Activated T-cell treated with anti-CD3 and anti-CD28 coated beads for 4 hours (primary cell): ENCODE measurements at regions not wholly inside any gene's neighbourhood (a gene's known extent, or its start where the extent isn't known, plus 50 kb on each side); places are given as distances from the start of the nearest gene placed in this dataset.

Experiments
- DNase-seq: peaks from one replicate; pipeline ENCODE4 v3.0.0-alpha.2; 2020

DNA sequence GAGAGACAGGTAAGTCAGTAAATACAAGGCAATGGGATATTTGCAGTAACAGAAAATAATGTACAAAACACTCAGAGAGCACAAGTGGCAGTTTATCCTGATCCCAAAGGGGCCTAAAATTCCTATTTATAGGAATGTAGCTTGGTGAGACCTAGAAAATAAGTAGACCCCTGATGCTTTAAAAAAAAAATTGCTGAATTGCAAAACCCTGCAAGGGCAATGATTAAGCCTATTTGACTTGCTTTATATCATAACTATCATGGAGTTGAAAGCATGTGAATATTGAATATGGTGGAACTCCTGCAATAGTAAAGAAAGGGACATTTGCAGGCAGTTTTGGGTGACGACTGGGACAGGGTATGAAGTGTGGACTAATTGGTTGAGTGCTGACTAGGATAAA lies 101.9 kb upstream of the C1orf21 start:
- no peak for DNase-seq

DNA sequence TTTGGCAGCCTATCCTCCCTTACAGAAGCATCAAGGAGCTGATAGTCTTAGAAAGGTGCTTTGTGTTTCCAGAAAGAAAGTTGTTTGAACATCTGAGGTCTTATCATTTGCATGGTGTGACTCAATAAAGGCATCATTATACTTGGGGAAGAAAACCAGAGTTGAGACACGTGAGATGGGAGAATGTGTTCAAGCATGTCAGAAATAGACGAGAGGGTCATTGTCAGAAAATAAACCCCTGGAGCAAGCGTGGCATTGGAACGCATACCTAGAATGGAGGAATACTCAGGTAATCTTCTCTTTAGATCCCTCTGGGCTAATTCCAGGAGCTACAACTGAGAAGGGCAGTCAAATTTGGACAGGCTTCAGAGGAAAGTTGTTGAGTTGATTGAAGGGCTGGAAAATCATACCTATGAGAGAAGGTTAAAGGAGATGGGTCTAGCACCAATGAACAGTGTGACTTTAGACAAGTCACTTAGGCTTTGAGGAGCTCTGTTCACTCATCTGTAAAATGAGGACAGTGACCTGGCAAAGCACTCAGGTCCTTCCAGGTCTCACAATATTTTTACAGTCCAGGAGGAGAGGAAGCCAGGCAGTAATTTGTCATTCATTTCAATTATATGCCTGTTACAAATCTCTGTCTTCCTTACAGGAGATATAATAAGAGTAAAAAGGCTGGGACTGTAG lies 101.3 kb upstream of the C1orf21 start:
- DNase-seq: no peak

DNA sequence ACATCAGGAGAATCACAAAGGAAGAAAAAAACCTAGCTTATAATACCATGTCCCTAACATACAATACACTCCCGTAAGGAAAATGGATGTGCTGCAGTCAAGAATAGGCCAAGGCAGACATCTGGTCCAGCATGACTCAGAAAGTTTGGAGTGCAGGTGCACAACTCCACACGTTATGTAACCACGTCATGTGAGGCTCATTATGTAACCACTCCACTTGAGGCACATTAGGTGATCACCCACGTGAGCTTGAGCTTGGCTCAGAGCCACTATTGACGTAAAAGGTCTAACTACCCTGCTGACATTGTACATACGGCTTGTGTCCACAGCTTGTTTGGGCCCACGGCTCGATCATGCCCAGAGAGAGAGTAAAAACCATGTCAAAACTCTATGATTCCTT lies 99.8 kb upstream of the C1orf21 start:
- DNase-seq: no peak

DNA sequence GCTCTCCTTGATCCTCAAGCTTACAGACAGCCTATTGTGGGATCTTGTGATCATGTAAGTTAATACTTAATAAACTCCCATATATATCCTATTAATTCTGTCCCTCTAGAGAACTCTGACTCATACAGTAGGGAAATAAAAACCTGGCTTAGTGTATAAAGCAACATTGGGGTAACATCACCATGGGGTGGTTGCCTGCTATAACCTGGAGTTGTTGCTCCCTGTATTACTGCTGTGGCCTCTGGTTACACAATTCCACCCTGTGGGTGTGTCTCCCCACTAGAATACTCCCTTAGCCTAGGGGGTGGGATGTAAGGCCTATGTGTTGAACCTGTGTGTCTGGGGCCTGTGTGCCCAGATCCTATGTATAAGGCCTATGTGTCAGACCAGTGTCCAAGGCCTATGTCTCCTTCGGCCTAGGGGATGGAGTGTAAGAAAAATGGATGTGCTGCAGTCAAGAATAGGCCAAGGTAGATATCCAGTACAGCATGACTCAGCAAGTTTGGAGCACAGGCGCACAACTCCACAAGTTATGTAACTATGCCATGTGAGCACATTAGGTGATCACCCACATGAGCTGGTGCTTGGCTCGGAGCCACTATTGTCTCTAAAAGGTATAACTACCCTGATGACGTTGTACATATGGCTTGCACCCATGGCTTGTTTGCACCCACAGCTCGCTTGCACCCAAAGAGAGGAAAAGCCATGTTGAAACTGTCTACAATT lies 96.8 kb upstream of the C1orf21 start:
- DNase-seq: no peak

DNA sequence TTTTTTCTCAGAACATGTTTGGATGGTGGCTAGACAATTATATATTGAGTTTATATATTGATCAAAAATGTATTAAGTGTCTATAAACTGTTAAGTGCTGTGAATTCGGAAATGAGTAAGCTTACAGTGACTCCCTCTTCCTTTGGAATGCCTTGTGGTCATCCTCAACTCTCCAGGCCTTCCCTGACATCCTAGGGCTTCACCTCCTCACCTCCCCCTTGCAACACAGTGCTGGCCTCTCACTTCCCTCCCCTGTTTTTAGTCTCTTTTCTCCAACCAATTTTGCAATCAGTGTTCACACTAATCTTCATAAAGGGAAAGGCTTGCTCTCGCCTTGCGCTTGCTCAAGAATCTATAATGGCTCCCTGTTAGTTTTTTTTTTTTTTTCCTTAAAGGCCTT lies 95.1 kb upstream of the C1orf21 start:
- no peak for DNase-seq

DNA sequence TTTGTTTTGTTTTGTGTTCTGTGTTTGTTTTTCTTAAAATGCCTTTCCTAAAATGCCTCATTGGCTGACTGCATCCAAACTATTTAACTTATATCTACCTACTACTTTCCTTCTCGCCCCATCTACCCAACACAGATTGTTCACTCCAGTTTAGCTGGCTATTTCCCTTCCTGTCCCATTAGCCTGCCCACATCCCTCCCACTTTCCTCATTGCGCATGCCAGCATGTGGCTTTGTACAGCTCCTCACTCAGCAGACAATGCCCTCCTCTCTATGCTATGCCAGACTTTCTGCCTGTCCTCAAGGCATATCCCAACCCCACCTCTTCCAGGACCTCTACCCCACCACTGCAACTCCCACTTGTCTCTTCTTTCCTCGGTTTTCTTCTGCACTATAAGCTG lies 94.7 kb upstream of the C1orf21 start:
- DNase-seq: no peak

DNA sequence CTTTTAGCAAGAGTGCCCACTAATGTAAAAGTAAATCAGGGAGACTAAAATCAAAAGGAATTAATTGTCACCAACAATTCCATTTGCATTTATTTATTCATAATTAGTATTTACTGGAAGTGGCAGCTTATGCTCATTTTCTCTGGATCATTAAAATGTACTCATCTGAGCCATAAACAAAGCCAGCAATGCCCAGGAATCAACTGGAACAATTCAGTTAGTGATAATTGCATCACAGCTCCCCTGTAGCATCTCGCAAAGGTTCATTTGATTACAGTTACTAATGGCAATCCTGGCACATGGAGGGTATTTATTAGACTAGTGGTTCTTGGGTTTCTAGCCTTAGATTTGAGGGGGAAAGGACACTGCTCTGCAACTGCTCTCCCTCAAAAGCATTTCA lies 92.7 kb upstream of the C1orf21 start:
- DNase-seq: no peak

DNA sequence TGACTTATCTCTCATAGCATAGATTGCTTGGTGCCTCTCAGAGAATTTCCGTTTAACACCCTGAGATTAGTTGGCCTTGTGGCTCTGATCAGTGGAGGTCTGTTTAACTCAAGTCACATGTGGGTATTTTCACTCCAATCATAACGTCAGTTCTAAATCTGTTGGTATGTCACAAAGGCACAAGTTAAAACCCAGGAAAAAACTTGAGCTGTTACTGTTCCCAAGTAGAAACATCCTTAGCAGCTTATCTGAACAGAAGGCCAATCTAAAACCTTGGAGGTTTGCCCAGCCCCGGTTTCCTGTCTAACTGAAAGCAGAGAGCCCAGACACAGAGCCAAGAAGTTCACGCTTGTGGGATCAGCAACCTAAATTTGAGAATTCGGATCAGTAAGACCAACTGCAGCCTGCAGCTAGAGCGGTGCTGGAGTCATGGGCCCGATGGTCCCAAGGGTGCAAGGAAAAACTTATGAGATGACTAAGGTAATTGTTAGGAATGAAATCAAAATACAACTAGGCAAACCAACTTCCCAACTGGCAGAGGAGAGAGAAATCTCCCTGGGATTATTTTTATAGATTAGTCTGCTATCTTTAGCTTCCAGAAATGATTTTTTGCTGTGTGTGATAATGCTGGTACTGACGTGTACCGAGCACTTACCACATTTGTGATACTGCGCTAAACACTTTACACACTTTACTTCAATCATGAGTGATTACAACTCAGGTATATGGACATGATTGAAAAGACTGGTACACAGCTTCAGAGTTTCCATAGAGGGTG lies 90.2 kb upstream of the C1orf21 start:
- DNase-seq: no peak

DNA sequence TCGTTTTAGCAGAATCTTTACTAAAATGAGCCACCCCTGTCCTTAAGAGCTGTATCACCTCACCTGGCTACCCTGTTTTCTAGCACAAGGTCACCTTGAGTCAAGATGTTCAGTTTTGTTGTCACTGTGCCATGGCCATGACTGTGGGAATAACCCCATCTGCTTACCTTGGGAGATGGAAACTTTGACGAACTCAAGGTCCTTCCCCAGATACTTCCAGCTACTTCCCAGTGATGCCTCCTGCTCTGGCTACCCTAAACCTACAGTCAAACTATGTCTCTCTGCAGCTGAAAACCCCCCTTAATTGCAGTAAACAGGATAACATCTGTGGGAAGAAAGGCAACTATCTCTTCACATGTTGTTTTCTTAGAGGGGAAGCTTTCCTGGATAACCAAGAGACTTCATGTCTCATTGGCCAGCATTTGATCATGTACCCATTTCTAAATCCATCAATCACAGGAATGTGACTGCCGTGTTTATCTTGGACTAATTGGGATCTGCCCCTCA lies 89.5 kb upstream of the C1orf21 start:
- no peak for DNase-seq

DNA sequence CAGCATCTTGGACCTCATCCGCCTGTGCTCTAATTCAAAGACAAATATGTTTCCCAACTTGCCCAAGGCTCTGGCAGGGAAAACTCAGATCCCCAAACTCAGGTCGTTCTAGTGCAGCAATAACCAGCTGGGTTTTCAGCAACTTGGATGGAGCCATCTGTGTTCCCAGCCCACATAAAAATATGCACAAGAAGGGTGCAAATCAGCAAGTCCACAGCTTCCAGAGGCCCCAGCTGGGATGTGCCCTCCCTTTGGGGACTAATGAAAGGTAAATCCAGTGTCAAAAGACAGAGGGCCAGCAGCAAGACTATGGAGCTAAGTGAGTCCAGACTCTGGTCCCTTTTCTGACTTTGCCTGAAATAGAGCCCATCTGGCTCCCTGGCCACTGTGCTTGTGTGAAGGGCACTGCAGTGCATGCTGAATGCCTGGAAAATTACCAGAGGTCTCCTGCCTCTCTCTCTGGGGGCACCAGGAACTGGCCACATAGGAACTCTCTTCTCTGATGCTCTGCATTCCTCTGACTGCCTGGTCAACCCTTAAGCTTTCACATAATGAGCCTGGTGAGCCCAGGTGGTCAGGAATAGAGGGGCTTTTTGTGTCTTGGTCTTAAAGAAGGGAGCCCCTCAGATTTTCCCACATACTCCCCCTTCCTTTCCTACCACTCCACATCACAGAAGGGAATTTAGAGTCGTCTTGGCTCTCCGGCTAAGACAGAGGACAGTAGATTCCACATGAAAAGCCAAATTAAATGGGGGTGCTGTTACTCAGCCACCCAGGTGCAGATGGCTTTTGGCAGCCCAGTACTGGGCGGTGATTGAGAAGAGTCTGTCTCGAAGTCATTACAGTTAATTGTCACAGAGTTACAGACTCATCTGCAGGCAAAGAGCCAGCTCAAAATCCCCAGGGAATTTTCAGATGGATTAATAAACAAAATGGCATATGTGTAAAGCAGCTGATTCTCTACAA lies 88.1 kb upstream of the C1orf21 start:
- no peak for DNase-seq

DNA sequence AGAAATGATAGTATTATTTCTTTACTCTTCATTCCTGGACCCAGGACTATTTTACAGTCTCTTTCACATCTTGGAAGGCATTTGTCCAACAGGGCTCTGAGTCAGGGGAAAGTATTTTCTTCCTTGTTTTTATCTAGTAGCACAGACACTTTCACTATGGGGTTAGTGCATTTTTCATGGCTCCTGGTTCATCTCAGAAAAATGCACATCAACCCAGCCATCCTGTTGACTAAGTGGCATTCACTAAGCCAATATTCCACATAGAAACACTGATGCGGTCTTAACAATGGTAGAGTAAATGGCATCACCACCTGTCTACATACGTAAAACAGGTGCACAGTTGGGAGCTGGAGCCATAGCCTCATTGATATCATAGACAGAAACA lies 87.4 kb upstream of the C1orf21 start:
- no peak for DNase-seq

DNA sequence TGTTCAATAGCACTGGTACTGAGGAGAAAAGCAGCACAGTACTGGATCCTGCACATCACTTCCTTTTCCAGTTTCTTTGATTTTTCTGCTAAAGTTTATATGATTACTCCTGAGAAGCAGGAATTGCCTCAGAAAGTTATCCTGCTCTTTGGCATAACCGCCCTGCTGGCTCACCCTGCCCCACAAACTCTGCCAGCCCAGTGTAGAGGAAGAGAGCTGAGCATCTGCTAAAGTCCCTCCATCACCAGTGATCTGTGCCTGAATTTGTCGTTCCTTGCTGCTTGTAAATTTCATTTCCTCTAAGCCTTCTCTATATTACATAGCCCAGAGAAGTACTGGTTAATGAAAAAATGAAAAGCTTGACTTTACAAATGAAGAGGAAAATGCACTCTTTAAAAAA lies 87.0 kb upstream of the C1orf21 start:
- DNase-seq: no peak

DNA sequence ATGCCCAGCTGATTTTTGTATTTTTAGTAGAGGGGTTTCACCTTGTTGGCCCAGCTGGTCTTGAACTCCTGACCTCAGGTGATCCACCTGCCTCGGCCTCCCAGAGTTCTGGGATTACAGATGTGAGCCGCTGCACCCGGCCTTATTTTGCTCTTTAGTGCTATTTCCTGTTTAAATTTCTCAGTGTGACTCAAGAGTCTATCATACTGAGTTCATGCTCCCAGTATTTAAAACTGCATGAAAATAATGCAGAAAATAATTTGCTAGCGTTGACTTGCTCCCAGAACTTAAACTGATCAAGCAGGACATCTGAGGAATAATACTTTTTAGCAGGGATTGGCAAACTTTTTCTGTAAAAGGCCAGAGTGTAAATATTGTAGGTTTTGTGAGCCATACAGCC lies 86.4 kb upstream of the C1orf21 start:
- no peak for DNase-seq

DNA sequence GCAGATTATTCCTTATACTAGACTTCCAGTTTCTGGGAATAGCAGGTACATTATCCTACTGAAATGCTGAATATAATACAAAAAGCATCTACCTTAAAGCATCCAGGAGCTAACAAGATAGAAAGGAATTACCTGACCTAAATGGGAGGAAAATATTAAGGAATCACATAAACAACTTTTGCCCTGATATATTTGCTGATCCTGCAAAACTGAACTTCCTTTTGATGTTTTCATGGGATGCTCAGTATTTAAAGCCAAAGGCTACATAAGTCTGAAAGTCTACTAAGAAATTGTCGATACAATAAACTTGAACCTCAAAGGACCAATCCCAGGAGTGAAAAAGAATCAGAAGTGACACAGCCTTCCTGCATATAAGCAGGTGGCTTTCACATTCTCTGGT lies 85.6 kb upstream of the C1orf21 start:
- no peak for DNase-seq

DNA sequence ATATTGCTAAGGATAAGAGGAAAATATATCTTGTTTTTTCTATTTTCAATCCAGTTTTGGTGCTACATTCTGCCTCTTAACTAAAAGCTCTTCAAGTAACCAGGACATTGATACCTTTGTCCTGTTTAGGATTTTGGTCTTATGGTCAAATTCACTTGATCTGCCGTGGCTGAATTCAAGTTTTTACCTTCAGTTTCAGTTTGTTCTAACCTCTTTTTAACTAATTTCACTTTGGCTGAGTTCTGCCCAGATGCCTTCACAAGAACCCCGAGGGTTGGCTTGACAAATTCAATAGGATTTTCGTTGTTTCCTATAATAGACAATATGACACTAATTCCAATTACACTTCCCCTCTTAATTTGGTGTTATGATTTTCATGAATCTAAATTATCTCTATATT lies 84.5 kb upstream of the C1orf21 start:
- DNase-seq: no peak

DNA sequence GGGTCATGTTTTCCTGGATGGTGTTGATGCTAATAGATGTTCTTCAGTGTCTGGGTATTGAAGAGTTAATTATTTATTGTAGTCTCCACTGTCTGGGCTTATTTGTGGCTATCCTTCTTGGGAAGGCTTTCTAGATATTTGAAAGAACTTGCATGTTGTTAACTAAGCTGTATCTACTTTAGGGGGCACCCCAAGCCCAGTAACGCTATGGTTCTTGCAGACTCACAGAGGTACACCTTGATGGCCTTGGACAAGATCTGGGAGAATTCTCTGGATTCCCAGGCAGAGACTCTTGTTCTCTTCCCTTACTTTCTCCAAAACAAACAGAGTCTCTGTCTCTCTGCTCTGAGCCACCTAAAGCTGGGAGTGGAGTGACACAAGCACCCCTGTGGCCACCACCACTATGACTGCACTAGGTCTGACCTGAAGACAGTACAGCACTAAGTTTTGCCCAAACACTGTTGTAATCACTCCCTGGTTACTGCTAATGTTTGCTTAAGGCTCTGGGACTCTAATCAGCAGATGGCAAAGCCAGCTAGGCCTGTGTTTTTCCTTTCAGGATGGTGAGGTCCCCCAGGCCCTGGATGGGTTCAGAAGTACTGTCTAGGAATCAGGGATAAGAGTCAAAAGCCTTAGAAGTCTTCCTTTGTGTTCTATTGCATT lies 76.5 kb upstream of the C1orf21 start:
- no peak for DNase-seq

DNA sequence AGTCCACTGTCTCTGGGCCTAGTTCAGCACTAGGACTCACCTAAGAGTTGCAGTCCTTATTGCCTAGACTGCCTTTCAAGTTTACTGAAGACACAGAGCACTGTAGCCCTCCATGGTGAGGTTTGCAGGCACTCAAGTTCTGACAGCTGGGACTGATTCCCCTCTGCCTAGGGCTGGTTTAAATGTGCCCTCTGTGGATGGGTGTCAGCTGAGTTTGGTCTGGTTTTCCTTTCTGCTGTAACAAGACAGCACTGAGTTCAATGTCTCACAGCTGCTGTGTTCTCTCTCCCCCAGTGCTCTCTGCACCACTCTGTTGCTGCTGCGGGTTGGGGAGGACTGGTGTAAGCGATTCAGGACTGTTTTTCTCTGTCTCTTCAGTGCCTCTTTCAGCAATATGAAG lies 75.2 kb upstream of the C1orf21 start:
- DNase-seq: no peak

DNA sequence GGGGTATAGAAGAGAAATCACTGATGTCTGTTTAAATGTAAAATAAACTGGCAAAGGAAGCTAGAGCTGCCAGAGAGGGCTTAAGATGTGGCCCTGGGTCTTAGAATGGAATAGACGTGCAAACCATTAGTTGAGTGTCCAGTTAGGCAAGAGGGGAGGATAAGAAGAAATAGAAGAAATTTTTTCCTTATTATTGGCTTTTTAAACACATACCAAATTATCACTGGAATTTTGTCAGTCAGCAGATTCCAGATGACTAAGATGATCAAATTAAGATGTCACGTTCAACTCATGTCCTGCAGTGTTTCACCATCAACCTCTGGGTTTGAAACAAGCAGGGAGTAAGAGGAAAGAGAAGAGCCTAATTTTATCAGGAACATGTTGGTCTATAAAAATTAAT lies 71.6 kb upstream of the C1orf21 start:
- no peak for DNase-seq

DNA sequence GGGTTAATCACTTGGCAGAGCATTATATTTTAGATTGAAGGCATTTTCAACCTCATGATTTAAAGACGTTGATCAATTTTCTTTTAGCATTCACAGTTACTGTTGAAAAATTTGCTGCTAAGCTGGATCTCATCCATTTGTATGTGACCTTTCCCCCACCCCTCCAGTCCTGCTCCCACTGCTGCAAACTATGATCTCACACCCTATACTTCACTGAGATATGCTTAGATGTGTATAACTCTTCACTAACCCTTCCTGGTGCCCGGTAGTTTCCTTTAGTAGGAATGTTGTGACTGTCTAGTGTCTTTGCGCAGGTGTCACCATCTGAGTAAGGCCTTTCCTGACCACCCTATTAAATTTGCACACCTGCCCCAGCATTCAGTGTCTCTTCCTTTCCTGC lies 67.0 kb upstream of the C1orf21 start:
- DNase-seq: no peak

DNA sequence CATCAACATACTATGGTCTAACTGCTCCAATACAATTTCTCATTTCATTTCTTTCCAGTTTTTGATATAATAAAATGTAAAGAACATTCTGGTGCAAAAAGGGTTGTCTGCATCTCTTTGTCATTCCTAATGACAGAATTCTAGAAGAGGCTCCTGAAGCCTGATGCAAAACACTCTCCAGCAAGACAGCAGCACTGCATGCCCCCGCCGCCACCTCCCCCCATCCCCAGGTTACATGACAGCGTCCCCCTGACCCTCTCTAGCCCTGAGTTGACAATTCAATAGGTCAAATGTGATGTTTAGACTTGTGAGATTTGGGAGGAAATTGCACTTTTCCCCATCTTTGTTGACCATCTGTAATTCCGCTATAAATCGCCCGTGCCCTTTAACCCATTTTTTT lies 64.6 kb upstream of the C1orf21 start:
- DNase-seq: no peak

DNA sequence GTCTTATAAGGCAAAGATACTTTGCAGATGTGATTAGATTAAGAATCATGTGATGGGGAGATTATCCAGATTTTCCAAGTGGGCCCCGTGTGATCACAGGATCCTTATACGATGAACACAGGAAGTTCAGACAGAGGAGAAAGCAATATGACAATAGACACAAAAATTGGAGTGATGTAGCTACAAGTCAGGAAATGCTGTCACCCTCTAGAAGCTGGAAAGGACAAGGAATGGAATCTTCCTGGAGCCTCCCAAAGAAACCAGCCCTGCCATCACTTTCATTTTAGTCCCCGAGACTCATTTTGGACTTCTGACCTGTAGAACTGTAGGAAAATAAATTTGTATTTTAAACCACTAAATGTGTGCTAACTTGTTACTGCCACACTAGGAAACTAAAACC lies 61.9 kb upstream of the C1orf21 start:
- no peak for DNase-seq

DNA sequence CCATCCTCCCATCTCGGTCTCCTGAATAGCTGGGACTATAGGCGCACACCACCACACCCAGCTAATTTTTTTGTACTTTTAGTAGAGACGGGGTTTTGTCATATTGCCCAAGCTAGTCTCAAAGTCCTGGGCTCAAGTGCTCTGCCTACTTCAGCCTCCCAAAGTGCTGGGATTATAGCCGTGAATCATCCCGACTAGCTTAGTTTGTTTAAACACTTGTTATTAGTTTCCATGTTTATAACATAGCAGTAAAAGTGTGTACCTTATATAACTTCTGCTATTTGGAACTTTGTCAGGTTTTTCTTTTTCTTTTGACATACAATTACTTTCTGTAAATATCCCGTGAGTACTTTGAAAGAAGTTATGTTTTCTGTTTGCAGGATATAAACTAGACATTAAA lies 60.6 kb upstream of the C1orf21 start:
- DNase-seq: no peak
